K562 (cell line): ENCODE measurements at regions not wholly inside any gene's neighbourhood (a gene's known extent, or its start where the extent isn't known, plus 50 kb on each side); places are given as distances from the start of the nearest gene placed in this dataset.

Experiments used
- ATAC-seq: fragments of 200-7000 bp; cut with Tn5 transposase; 3 replicates; pipeline ENCODE4 v1.9.1; 2020; ENCODE audit warnings: moderate library complexity
- BruUV-seq: library from RNA; stranded (reverse); fragments of 400-500 nt; replicated peaks from 2 replicates; lab custom pipeline; 2021; lab: Mats Ljungman, UMichigan
- CTCF ChIA-PET: fragments of 300-600 bp; formaldehyde crosslinking; extraction: SDS; loops from one replicate; lab custom pipeline; 2021; ENCODE audit warnings: low intra/inter-chr PET ratio; lab: Yijun Ruan, JAX
- POLR2A ChIA-PET: fragments of 300-600, 350-650 bp; sonication (Branson Sonifier 250); formaldehyde crosslinking; extraction: SDS; loops from one replicate; lab custom pipeline; 2021; ENCODE audit warnings: antibody characterized with exemption, inconsistent platforms; lab: Yijun Ruan, JAX
- DNase-seq, 4 experiments: peaks; one replicate each; pipeline versions ENCODE4 v3.0.0 to v3.0.0-alpha.2; 2011 to 2018; ENCODE audit warnings: low spot score in 3 of 4, mixed read lengths in 3 of 4; ENCODE audit errors: extremely low read depth in 1 of 4
- FAIRE-seq: peaks from 2 replicates; lab custom pipeline; 2011; peaks lifted over from hg19 to GRCh38; lab: Jason Lieb, UNC
- H2AFZ ChIP-seq: 2 replicates; pipeline ENCODE4 v1.6.0; 2011; ENCODE audit warnings: low read depth, low read length, control low read depth, inconsistent platforms
- H3K27ac ChIP-seq: fragments of 200-600 bp; 3 replicates; pipeline ENCODE4 v1.8.0; 2011; ENCODE audit warnings: low read depth, mild to moderate bottlenecking, control low read depth, inconsistent platforms, low read length, moderate library complexity, mixed read lengths; ENCODE audit errors: extremely low read depth
- H3K27me3 ChIP-seq, 2 experiments: fragments of 300-600 bp in 1 of 2; 2 replicates in 1 of 2; 3 replicates in 1 of 2; pipeline versions ENCODE4 v1.6.0 to v1.8.0; 2011; ENCODE audit warnings: inconsistent platforms in 2 of 2, low read length in 2 of 2, mild to moderate bottlenecking in 1 of 2, mixed read lengths in 1 of 2, moderate library complexity in 1 of 2; ENCODE audit not compliant: control insufficient read depth in 2 of 2, insufficient read depth in 2 of 2
- H3K36me3 ChIP-seq: fragments of 300-600 bp; 3 replicates; pipeline ENCODE4 v1.8.0; 2011; ENCODE audit warnings: mild to moderate bottlenecking, low read length, inconsistent platforms; ENCODE audit not compliant: control insufficient read depth, insufficient read depth
- H3K4me1 ChIP-seq, 2 experiments: fragments of 200-600 bp in 1 of 2; replicated peaks in 1 of 2; 2 replicates in 1 of 2; 3 replicates in 1 of 2; pipeline versions ENCODE4 v1.5.1 to v1.8.0; 2011; ENCODE audit warnings: inconsistent platforms in 2 of 2, low read length in 2 of 2, mild to moderate bottlenecking in 1 of 2, mixed read lengths in 1 of 2, moderate library complexity in 1 of 2; ENCODE audit not compliant: control insufficient read depth in 2 of 2, insufficient read depth in 2 of 2
- H3K4me2 ChIP-seq: 2 replicates; pipeline ENCODE4 v1.6.1; 2011; ENCODE audit warnings: low read length, control low read depth, inconsistent platforms, mixed read lengths; ENCODE audit not compliant: insufficient read depth
- H3K4me3 ChIP-seq: fragments of 200-600 bp; sonication (generic), shearing (Covaris generic); 2 replicates; pipeline ENCODE4 v1.5.1; 2016; ENCODE audit warnings: control low read depth, inconsistent platforms
- H3K79me2 ChIP-seq: fragments of 200-600 bp; 3 replicates; pipeline ENCODE4 v1.8.0; 2011; ENCODE audit warnings: low read length, inconsistent platforms; ENCODE audit not compliant: control insufficient read depth, insufficient read depth
- H3K9ac ChIP-seq, 2 experiments: 2 replicates each; pipeline versions ENCODE4 v1.6.0 to v1.6.1; 2011; ENCODE audit warnings: low read depth in 2 of 2, low read length in 2 of 2, control low read depth in 1 of 2, inconsistent platforms in 1 of 2, mild to moderate bottlenecking in 1 of 2, mixed read lengths in 1 of 2; ENCODE audit not compliant: insufficient read depth in 1 of 2
- H3K9me1 ChIP-seq: one replicate; pipeline ENCODE4 v1.6.0; 2011; ENCODE audit warnings: inconsistent platforms, mild to moderate bottlenecking, low read length, moderate library complexity; ENCODE audit not compliant: control insufficient read depth, insufficient read depth
- H3K9me3 ChIP-seq: replicated peaks from 2 replicates; pipeline ENCODE4 v1.5.1; 2011; ENCODE audit warnings: low read depth, low read length, inconsistent platforms; ENCODE audit not compliant: control insufficient read depth, insufficient read depth
- H4K20me1 ChIP-seq: replicated peaks from 2 replicates; pipeline ENCODE4 v1.6.1; 2011; ENCODE audit warnings: low read length, inconsistent platforms, mixed read lengths; ENCODE audit not compliant: control insufficient read depth, insufficient read depth
- BRCA1 ChIP-seq, 2 experiments: fragments of 450-650 bp in 1 of 2; sonication (generic) in 1 of 2; formaldehyde crosslinking in 1 of 2; IDR thresholded peaks; 2 replicates each; pipeline versions ENCODE4 v1.5.0 to v1.6.1; 2017 to 2020; ENCODE audit warnings: mild to moderate bottlenecking in 1 of 2, missing genetic modification reagents in 1 of 2
- FOXK1 ChIP-seq: sonication (generic); formaldehyde crosslinking; IDR thresholded peaks from 2 replicates; pipeline ENCODE4 v1.8.0; 2022; ENCODE audit warnings: missing genetic modification reagents, mild to moderate bottlenecking, borderline replicate concordance
- JUN ChIP-seq, 2 experiments: sonication (generic) in 1 of 2; formaldehyde crosslinking in 1 of 2; IDR thresholded peaks; 2 replicates each; pipeline versions ENCODE4 v1.6.1 to v1.8.0; 2012 to 2022; ENCODE audit warnings: borderline replicate concordance in 2 of 2, mild to moderate bottlenecking in 2 of 2, improper control_type of control experiment in 1 of 2, low read depth in 1 of 2, low read length in 1 of 2, missing genetic modification reagents in 1 of 2
- NRF1 ChIP-seq, 2 experiments: fragments of 450-650 bp; IDR thresholded peaks in 1 of 2; conservative IDR thresholded peaks in 1 of 2; 2 replicates each; pipeline ENCODE4 v1.6.1; 2014; ENCODE audit warnings: mild to moderate bottlenecking in 2 of 2
- POLR2H ChIP-seq: IDR thresholded peaks from 2 replicates; pipeline ENCODE4 v1.6.1; 2016; ENCODE audit warnings: missing genetic modification characterization, low read depth, mild to moderate bottlenecking, control low read depth, missing compliant biosample characterization, moderate library complexity
- RBM17 ChIP-seq: fragments of 200-400 bp; formaldehyde crosslinking; IDR thresholded peaks from 2 replicates; pipeline ENCODE4 v1.6.1; 2017; ENCODE audit warnings: low read depth, mild to moderate bottlenecking, low read length, borderline replicate concordance
- RFX1 ChIP-seq: fragments of 450-650 bp; IDR thresholded peaks from 2 replicates; pipeline ENCODE4 v1.6.1; 2016; ENCODE audit warnings: mild to moderate bottlenecking, moderate library complexity
- SRSF1 ChIP-seq: fragments of 200-400 bp; formaldehyde crosslinking; IDR thresholded peaks from 2 replicates; pipeline ENCODE4 v1.6.1; 2017; ENCODE audit warnings: mild to moderate bottlenecking, low read depth, low read length, moderate library complexity
- TAF1 ChIP-seq: IDR thresholded peaks from 2 replicates; pipeline ENCODE4 v1.6.1; 2011; ENCODE audit warnings: mild to moderate bottlenecking, low read length, moderate library complexity; ENCODE audit not compliant: insufficient read depth, control insufficient read depth, severe bottlenecking; ENCODE audit errors: extremely low read depth
- TEAD4 ChIP-seq, 2 experiments: sonication (generic) in 1 of 2; formaldehyde crosslinking in 1 of 2; IDR thresholded peaks; 2 replicates each; pipeline versions ENCODE4 v1.6.1 to v1.8.0; 2012 to 2022; ENCODE audit warnings: borderline replicate concordance in 1 of 2, inconsistent platforms in 1 of 2, low read length in 1 of 2, mild to moderate bottlenecking in 1 of 2, missing genetic modification reagents in 1 of 2
- TFAM ChIP-seq: fragments of 250-450 bp; sonication (Bioruptor Pico); conservative IDR thresholded peaks from 2 replicates; pipeline ENCODE4 v1.5.0; 2021; ENCODE audit warnings: mild to moderate bottlenecking, moderate library complexity
- ZEB2 ChIP-seq: fragments of 450-650 bp; IDR thresholded peaks from 2 replicates; pipeline ENCODE4 v1.6.1; 2016
- ZFX ChIP-seq: sonication (generic); formaldehyde crosslinking; IDR thresholded peaks from 2 replicates; pipeline ENCODE4 v1.8.0; 2022; ENCODE audit warnings: mild to moderate bottlenecking, missing genetic modification reagents, moderate library complexity
- ZNF212 ChIP-seq: fragments of 450-650 bp; formaldehyde crosslinking; IDR thresholded peaks from 2 replicates; pipeline ENCODE4 v1.4.0; 2020; ENCODE audit warnings: mild to moderate bottlenecking
- ZNF354B ChIP-seq: fragments of 250-450 bp; sonication (Bioruptor Pico); IDR thresholded peaks from 2 replicates; pipeline ENCODE4 v1.4.0; 2020
- ZNF583 ChIP-seq: fragments of 250-450 bp; sonication (Bioruptor Pico); IDR thresholded peaks from 2 replicates; pipeline ENCODE4 v1.4.0; 2020
- WGBS: fragments of 100-300 bp; shearing (Covaris generic); methylation state at CpG from one replicate; pipeline ENCODE4 v1.1.6; 2016; ENCODE audit warnings: low coverage, mixed read lengths; ENCODE audit not compliant: insufficient coverage; ENCODE audit errors: missing lambda C conversion rate; 5-methylcytosine and 5-hydroxymethylcytosine counted together
- in situ Hi-C: fragments of 300-500 bp; cut with MboI; formaldehyde crosslinking; loops from 4 replicates; pipeline ENCODE4 v1.15.0; 2018; ENCODE audit warnings: inconsistent platforms, mixed read lengths
- intact Hi-C: fragments of 100-400 bp; cut with micrococcal nuclease; formaldehyde crosslinking; loops from 2 replicates; pipeline ENCODE4 v1.14.2; 2022
- TF ChIP-seq, protein P1 (sequence below): sonication (generic); formaldehyde crosslinking; IDR thresholded peaks from 2 replicates; pipeline ENCODE4 v1.8.0; 2023; ENCODE audit warnings: mild to moderate bottlenecking, missing genetic modification reagents
- TF ChIP-seq, protein P2 (sequence below): IDR thresholded peaks from 2 replicates; pipeline ENCODE4 v1.6.1; 2011; ENCODE audit not compliant: insufficient read length; ENCODE audit errors: extremely low read depth
- TF ChIP-seq, protein P3 (sequence below), 2 experiments: IDR thresholded peaks; 2 replicates each; pipeline ENCODE4 v1.6.1; 2011; ENCODE audit warnings: borderline replicate concordance in 1 of 2, control low read depth in 1 of 2, low read depth in 1 of 2, low read length in 1 of 2, mild to moderate bottlenecking in 1 of 2, mixed read lengths in 1 of 2, moderate library complexity in 1 of 2; ENCODE audit not compliant: insufficient read depth in 1 of 2, insufficient read length in 1 of 2, poor library complexity in 1 of 2, severe bottlenecking in 1 of 2; ENCODE audit errors: extremely low read depth in 1 of 2

DNA sequence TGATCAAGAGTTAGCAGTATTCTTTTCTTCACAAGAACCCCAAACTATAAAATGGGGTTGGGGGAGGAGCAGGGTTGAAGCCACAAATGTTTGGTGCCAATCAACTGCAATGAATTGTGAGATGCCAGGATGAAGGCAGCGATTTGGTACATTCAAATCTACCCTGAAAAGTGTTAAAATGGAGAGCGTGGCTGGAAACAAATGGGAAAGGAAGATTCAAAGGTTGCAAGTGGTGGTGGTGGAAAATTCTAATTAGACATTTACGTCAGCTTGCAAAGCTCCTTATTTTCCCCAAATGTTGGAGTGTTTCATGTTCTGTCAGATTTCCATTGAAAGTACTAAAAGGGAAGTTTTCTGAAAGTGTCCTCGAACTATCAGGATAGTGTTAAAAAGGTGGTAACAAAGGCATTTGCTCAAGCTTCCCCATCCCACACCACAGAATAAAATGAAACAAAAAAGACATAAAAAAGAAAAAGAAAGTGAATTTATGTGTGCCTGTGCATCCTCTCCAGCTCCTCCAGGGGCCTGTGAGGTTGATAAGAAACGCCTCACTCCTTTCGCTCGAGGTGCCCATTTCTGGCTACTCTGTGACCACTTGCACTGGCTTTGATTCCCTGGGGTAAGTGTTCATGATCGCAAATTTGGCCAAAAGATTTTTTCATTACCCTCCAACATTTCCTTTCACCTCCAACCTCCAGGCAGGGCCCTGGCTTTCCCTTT is 424.1 kb upstream of the POU3F3 start:
- Histone ChIP-seq H3K27me3 (no peaks in the 10 kb centered on the region), H2AFZ (no peak overlapping the region), H3K27ac (no peak overlapping the region), H4K20me1 (no peaks in the 10 kb centered on the region), H3K9me3 (no peaks in the 10 kb centered on the region), H3K9me1 (no peaks in the 10 kb centered on the region), H3K4me2 (no peak overlapping the region), H3K36me3 (no peaks in the 10 kb centered on the region), H3K4me1 (no peaks in the 10 kb centered on the region), H3K9ac (no peak overlapping the region), H3K79me2 (no peaks in the 10 kb centered on the region), H3K4me3 (no peak overlapping the region)
- POLR2A ChIA-PET: no interaction called here
- DNase-seq: no peak
- TF ChIP-seq, protein P1, sequence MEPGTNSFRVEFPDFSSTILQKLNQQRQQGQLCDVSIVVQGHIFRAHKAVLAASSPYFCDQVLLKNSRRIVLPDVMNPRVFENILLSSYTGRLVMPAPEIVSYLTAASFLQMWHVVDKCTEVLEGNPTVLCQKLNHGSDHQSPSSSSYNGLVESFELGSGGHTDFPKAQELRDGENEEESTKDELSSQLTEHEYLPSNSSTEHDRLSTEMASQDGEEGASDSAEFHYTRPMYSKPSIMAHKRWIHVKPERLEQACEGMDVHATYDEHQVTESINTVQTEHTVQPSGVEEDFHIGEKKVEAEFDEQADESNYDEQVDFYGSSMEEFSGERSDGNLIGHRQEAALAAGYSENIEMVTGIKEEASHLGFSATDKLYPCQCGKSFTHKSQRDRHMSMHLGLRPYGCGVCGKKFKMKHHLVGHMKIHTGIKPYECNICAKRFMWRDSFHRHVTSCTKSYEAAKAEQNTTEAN: no peak
- TF ChIP-seq TFAM (CRISPR knock-in tag) (no peak), POLR2H (no peak), TEAD4 (IDR thresholded peaks at IDR 0.05; ENCODE audit: low read length) (no peak), TEAD4 (CRISPR knock-in tag; IDR thresholded peaks at IDR 0.05; ENCODE audit: borderline replicate concordance) (no peak), FOXK1 (CRISPR knock-in tag) (no peak), JUN (IDR thresholded peaks at IDR 0.05; ENCODE audit: borderline replicate concordance, low read depth, low read length) (no peak), JUN (CRISPR knock-in tag; IDR thresholded peaks at IDR 0.05; ENCODE audit: borderline replicate concordance) (no peak), TAF1 (no peak), ZNF354B (CRISPR knock-in tag) (no peak), RBM17 (no peak), ZFX (CRISPR knock-in tag) (no peak), ZEB2 (no peak), NRF1 (conservative IDR thresholded peaks at IDR 0.05 in 1 of 2, IDR thresholded peaks at IDR 0.05 in 1 of 2) (no peak), SRSF1 (no peak), RFX1 (no peak), ZNF583 (CRISPR knock-in tag) (no peak), ZNF212 (CRISPR knock-in tag) (no peak), BRCA1 (IDR thresholded peaks at IDR 0.05) (no peak), BRCA1 (CRISPR knock-in tag; IDR thresholded peaks at IDR 0.05) (no peak)
- TF ChIP-seq, protein P2, sequence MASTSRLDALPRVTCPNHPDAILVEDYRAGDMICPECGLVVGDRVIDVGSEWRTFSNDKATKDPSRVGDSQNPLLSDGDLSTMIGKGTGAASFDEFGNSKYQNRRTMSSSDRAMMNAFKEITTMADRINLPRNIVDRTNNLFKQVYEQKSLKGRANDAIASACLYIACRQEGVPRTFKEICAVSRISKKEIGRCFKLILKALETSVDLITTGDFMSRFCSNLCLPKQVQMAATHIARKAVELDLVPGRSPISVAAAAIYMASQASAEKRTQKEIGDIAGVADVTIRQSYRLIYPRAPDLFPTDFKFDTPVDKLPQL: no peak
- TF ChIP-seq, protein P3, sequence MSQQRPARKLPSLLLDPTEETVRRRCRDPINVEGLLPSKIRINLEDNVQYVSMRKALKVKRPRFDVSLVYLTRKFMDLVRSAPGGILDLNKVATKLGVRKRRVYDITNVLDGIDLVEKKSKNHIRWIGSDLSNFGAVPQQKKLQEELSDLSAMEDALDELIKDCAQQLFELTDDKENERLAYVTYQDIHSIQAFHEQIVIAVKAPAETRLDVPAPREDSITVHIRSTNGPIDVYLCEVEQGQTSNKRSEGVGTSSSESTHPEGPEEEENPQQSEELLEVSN (IDR thresholded peaks at IDR 0.05; ENCODE audit: borderline replicate concordance in 1 of 2, extremely low read depth in 1 of 2, insufficient read depth in 1 of 2, insufficient read length in 1 of 2, low read depth in 1 of 2, low read length in 1 of 2, poor library complexity in 1 of 2, severe bottlenecking in 1 of 2): no peak
- no peak for FAIRE-seq
- WGBS: 4% methylated on average over 8 of the region's 8 CpGs
- CTCF ChIA-PET: no interaction called here
- in situ Hi-C loops (no loop called here), intact Hi-C loops (no loop called here)
- no peak for ATAC-seq
- no TSS peak for BruUV-seq
